ENCODE measurements at regions not wholly inside any gene's neighbourhood (a gene's known extent, or its start where the extent isn't known, plus 50 kb on each side); places are given as distances from the start of the nearest gene placed in this dataset.

DNA sequence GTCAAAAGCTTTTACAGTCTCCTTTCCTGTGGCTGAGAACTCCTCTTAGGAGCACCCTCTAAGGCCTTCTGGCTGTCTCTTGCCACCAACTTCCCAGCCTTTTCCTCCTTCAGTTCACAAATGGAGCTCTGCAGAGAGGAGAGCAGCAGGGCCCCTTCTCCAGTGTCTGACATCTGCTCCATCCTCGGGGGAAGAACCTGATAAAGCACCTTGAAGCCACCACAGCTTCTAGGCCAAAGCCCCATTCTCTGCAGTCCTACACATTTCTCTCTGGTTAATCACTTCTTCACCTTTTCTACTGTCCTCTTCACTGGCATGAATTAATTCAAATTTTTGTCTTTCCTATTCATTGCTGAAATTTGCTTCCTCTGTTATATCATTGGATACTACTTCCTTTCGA is 378.1 kb upstream of the POU3F1 start:
- TF ChIP-seq, protein P1, sequence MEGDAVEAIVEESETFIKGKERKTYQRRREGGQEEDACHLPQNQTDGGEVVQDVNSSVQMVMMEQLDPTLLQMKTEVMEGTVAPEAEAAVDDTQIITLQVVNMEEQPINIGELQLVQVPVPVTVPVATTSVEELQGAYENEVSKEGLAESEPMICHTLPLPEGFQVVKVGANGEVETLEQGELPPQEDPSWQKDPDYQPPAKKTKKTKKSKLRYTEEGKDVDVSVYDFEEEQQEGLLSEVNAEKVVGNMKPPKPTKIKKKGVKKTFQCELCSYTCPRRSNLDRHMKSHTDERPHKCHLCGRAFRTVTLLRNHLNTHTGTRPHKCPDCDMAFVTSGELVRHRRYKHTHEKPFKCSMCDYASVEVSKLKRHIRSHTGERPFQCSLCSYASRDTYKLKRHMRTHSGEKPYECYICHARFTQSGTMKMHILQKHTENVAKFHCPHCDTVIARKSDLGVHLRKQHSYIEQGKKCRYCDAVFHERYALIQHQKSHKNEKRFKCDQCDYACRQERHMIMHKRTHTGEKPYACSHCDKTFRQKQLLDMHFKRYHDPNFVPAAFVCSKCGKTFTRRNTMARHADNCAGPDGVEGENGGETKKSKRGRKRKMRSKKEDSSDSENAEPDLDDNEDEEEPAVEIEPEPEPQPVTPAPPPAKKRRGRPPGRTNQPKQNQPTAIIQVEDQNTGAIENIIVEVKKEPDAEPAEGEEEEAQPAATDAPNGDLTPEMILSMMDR (IDR thresholded peaks at IDR 0.05), result no peak
- no peak for TF ChIP-seq POLR2A (IDR thresholded peaks at IDR 0.05)
